Lung (tissue), 11 donors: ENCODE measurements at regions not wholly inside any gene's neighbourhood (a gene's known extent, or its start where the extent isn't known, plus 50 kb on each side); places are given as distances from the start of the nearest gene placed in this dataset.

Experiments
- ATAC-seq: fragments of 200-7000 bp; cut with Tn5 transposase; one replicate; pipeline ENCODE4 v1.9.1; 2020; ENCODE audit warnings: moderate number of reproducible peaks; ENCODE audit not compliant: insufficient read depth, low FRiP score
- DNase-seq, 3 donors: peaks; one replicate each; pipeline ENCODE4 v3.0.0-alpha.2; 2013 to 2017
- H3K27ac ChIP-seq, 2 donors: one replicate each; pipeline ENCODE4 v1.5.1; 2013; ENCODE audit warnings: mild to moderate bottlenecking in 2 of 2, moderate library complexity in 2 of 2, control low read depth in 1 of 2, inconsistent platforms in 1 of 2, low read depth in 1 of 2, low read length in 1 of 2
- H3K27me3 ChIP-seq, 3 donors: one replicate each; pipeline ENCODE4 v1.5.1; 2013; ENCODE audit warnings: low read length in 2 of 3; ENCODE audit not compliant: control insufficient read depth in 3 of 3, insufficient read depth in 3 of 3
- H3K36me3 ChIP-seq, 4 donors: one replicate each; pipeline ENCODE4 v1.5.1; 2013; ENCODE audit warnings: low read length in 4 of 4, mild to moderate bottlenecking in 1 of 4, moderate library complexity in 1 of 4; ENCODE audit not compliant: control insufficient read depth in 4 of 4, insufficient read depth in 4 of 4
- H3K4me1 ChIP-seq, 5 donors: one replicate each; pipeline ENCODE4 v1.5.1; 2013; ENCODE audit warnings: low read length in 5 of 5, mild to moderate bottlenecking in 2 of 5, moderate library complexity in 1 of 5; ENCODE audit not compliant: control insufficient read depth in 5 of 5, insufficient read depth in 5 of 5
- H3K4me3 ChIP-seq: one replicate; pipeline ENCODE4 v1.5.1; 2013; ENCODE audit warnings: mild to moderate bottlenecking, control low read depth, moderate library complexity
- H3K9ac ChIP-seq, 2 donors: one replicate each; pipeline ENCODE4 v1.5.1; 2013; ENCODE audit warnings: low read length in 2 of 2, control low read depth in 1 of 2; ENCODE audit not compliant: insufficient read depth in 1 of 2
- H3K9me3 ChIP-seq, 4 donors: one replicate each; pipeline ENCODE4 v1.5.1; 2013; ENCODE audit warnings: low read length in 3 of 4, mild to moderate bottlenecking in 1 of 4, moderate library complexity in 1 of 4; ENCODE audit not compliant: control insufficient read depth in 4 of 4, insufficient read depth in 3 of 4
- WGBS, 2 donors: extraction: QIAGEN DNeasy Blood & Tissue Kit; methylation state at CpG; one replicate each; pipeline ENCODE4 v1.1.7; 2013; 5-methylcytosine and 5-hydroxymethylcytosine counted together
- TF ChIP-seq, protein P1 (sequence below): IDR thresholded peaks from 2 replicates; pipeline ENCODE4 v1.5.1; 2012; ENCODE audit warnings: mild to moderate bottlenecking; ENCODE audit errors: control extremely low read depth, extremely low read depth
- donor health status: control.
- donor health status: control.
- donor health status: Bipolar disorder and iron deficiency.
- donor health status: healthy.
- donor health status: DM: yes; HTN: yes; CAD: no.

DNA sequence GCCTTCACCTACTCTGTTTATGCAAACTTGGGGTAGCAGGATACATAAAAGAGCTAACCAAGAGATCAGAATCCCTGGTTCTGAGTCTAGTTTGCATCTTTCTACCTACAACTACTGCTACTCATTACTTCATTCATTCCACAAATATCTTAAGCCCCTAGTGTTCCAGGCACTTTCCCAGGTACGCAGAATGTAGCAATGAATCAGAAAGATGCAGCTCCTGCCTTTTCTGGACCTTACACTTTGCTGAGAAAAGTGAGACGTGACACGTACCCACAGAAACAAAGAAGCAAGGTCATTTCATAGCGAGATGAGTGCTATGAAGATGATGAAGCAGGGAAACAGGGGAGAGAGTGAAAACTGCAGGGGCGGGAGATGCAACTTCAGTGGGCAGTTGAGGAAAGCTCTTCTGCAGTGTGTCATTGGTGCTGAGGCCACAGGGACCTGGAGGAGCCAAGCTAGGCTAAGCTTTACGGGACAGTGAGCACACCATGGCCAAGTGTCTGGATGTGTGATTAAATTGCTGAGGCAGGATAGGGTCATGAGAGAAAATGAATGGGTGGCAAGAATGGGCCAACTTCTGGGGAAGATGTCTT is 167.9 kb downstream of the TNFSF18 start:
- ATAC-seq, result no peak
- H3K27ac ChIP-seq, result no peak overlapping the region

DNA sequence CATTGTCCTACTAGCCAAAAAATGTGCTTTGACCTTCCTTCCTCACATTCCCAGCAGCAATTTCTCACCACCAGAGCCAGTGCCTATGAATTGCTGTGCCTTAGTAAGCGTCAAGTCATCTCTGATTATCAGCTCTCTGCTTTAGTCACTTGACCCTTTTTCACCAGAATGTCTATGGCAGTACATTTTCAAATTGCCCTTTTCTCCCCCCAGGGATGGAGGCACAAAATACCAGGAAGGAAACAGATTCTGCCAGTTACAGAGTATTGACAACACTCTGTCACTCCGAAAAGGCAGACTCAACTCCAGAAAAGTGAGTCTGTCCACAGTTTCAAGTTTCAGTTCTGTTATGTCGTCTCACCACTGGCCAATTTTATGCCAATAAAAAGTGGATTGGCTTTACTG is 167.4 kb downstream of the TNFSF18 start:
- H3K9ac ChIP-seq, result no peak overlapping the region
- 67 to 73% methylated on average over 3 of the region's 3 CpGs for WGBS, 2 donors

More for the DNA sequence above, 167.9 kb downstream of the TNFSF18 start:
- Histone ChIP-seq H3K27me3 (no peaks in the 10 kb centered on the region), H3K4me3 (no peak overlapping the region), H3K36me3 (no peaks in the 10 kb centered on the region), H3K4me1 (no peaks in the 10 kb centered on the region), H3K9ac (no peak overlapping the region), H3K9me3 (no peaks in the 10 kb centered on the region)
- no peak for DNase-seq
- WGBS, 2 donors, result 90 to 94% methylated on average over 6 of the region's 6 CpGs
- TF ChIP-seq, protein P1, sequence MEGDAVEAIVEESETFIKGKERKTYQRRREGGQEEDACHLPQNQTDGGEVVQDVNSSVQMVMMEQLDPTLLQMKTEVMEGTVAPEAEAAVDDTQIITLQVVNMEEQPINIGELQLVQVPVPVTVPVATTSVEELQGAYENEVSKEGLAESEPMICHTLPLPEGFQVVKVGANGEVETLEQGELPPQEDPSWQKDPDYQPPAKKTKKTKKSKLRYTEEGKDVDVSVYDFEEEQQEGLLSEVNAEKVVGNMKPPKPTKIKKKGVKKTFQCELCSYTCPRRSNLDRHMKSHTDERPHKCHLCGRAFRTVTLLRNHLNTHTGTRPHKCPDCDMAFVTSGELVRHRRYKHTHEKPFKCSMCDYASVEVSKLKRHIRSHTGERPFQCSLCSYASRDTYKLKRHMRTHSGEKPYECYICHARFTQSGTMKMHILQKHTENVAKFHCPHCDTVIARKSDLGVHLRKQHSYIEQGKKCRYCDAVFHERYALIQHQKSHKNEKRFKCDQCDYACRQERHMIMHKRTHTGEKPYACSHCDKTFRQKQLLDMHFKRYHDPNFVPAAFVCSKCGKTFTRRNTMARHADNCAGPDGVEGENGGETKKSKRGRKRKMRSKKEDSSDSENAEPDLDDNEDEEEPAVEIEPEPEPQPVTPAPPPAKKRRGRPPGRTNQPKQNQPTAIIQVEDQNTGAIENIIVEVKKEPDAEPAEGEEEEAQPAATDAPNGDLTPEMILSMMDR, result no peak

DNA sequence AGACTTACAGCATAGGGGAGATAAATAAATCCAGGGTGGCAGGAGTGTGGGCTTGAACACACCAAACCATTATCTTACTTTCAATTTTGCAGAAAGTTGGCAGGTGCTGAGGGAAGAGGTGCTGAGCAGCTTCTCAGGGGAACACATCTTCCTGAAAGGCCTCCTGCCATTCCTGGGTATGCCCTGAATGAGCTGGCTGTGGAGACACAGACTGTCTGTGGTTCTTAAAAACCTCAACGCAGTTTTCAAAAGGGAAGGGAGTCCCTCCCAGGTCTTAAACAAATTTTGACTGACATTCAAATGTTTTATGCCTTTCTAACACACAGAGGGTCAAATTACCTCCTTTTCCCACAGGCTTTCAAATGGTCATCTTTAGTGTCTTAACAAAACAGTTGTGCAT is 166.9 kb downstream of the TNFSF18 start:
- TF ChIP-seq, protein P1, result no peak
- no peaks in the 10 kb centered on the region for H3K36me3 ChIP-seq
- H3K27ac ChIP-seq, result no peak overlapping the region
- no peak overlapping the region for H3K4me3 ChIP-seq
- 12 to 42% methylated on average over 1 of the region's 1 CpG for WGBS, 2 donors
- H3K27me3 ChIP-seq, result no peaks in the 10 kb centered on the region
- H3K4me1 ChIP-seq, result no peaks in the 10 kb centered on the region
- H3K9ac ChIP-seq, result no peak overlapping the region
- ATAC-seq, result no peak
- DNase-seq, result no peak
- no peaks in the 10 kb centered on the region for H3K9me3 ChIP-seq

More for the DNA sequence above, 167.4 kb downstream of the TNFSF18 start:
- TF ChIP-seq, protein P1, result no peak
- H3K27ac ChIP-seq, result no peak overlapping the region
- ATAC-seq, result no peak
- H3K4me3 ChIP-seq, result no peak overlapping the region
- no peaks in the 10 kb centered on the region for H3K9me3 ChIP-seq
- no peaks in the 10 kb centered on the region for H3K36me3 ChIP-seq
- DNase-seq, result no peak
- no peaks in the 10 kb centered on the region for H3K27me3 ChIP-seq
- H3K4me1 ChIP-seq, result no peaks in the 10 kb centered on the region

DNA sequence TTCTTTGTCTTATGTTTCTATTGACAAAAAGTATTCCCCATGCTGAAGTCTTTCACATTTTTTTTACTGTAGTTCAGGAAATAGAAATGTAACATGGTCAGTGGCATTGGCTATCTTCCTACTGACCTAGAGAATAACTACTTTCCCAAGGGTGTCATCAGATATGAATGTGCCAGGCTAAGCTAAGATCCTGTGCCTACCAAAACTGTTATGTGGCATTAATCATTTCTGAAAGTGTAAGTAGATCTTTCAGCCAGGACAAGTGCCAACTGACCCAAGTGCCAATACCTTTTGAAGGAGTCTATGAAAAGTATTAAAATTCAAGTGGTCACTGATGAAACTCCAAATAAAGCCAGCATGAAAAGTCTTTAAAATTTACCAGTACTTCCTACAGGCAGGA is 165.3 kb downstream of the TNFSF18 start:
- no peaks in the 10 kb centered on the region for H3K9me3 ChIP-seq
- TF ChIP-seq, protein P1, result no peak
- H3K9ac ChIP-seq, result no peak overlapping the region
- no peaks in the 10 kb centered on the region for H3K36me3 ChIP-seq
- no peak overlapping the region for H3K27ac ChIP-seq
- H3K4me3 ChIP-seq, result no peak overlapping the region
- ATAC-seq (no peak), DNase-seq (no peak)
- H3K4me1 ChIP-seq, result no peaks in the 10 kb centered on the region
- H3K27me3 ChIP-seq, result no peaks in the 10 kb centered on the region
